CD14-positive monocyte (primary cell): ENCODE measurements at regions not wholly inside any gene's neighbourhood (a gene's known extent, or its start where the extent isn't known, plus 50 kb on each side); places are given as distances from the start of the nearest gene placed in this dataset.

ENCODE experiments used
- DNase-seq, 3 donors: peaks; one replicate each; pipeline ENCODE4 v3.0.0-alpha.2; 2011 to 2022
- H2AFZ ChIP-seq: 2 replicates; pipeline ENCODE4 v1.6.0; 2012; ENCODE audit warnings: mild to moderate bottlenecking, low read depth, low read length, inconsistent platforms; ENCODE audit not compliant: insufficient read depth, poor library complexity, severe bottlenecking
- H3K27ac ChIP-seq, 2 donors: 1 replicate in 1 of 2; 2 replicates in 1 of 2; pipeline ENCODE4 v1.5.1; 2012 to 2013; ENCODE audit warnings: low read length in 2 of 2, control low read depth in 1 of 2, inconsistent platforms in 1 of 2, low read depth in 1 of 2, mild to moderate bottlenecking in 1 of 2
- H3K27me3 ChIP-seq, 2 donors: one replicate each; pipeline versions ENCODE4 v1.6.0 to v1.6.1; 2011 to 2013; ENCODE audit warnings: low read length in 2 of 2; ENCODE audit not compliant: control insufficient read depth in 2 of 2, insufficient read depth in 2 of 2
- H3K36me3 ChIP-seq, 2 donors: replicated peaks in 1 of 2; 1 replicate in 1 of 2; 2 replicates in 1 of 2; pipeline versions ENCODE4 v1.5.1 to v1.6.1; 2012 to 2013; ENCODE audit warnings: low read length in 2 of 2, control low read depth in 1 of 2, inconsistent platforms in 1 of 2, mild to moderate bottlenecking in 1 of 2; ENCODE audit not compliant: insufficient read depth in 2 of 2, control insufficient read depth in 1 of 2
- H3K4me1 ChIP-seq, 2 donors: 1 replicate in 1 of 2; 2 replicates in 1 of 2; pipeline versions ENCODE4 v1.5.1 to v1.6.1; 2012 to 2013; ENCODE audit warnings: low read length in 2 of 2, control low read depth in 1 of 2, inconsistent platforms in 1 of 2, mild to moderate bottlenecking in 1 of 2, moderate library complexity in 1 of 2; ENCODE audit not compliant: insufficient read depth in 2 of 2, control insufficient read depth in 1 of 2
- H3K4me2 ChIP-seq: replicated peaks from 2 replicates; pipeline ENCODE3; 2012; ENCODE audit warnings: low read length, moderate library complexity, mild to moderate bottlenecking; ENCODE audit not compliant: poor library complexity, severe bottlenecking; ENCODE audit errors: extremely low read depth
- H3K4me3 ChIP-seq, 3 experiments: fragments of 200-600 bp in 1 of 3; sonication (generic) in 1 of 3; replicated peaks in 1 of 3; 1 replicate in 2 of 3; 2 replicates in 1 of 3; pipeline ENCODE4 v1.5.1; 2011 to 2013; ENCODE audit warnings: low read length in 3 of 3, mild to moderate bottlenecking in 3 of 3, control low read depth in 2 of 3, low read depth in 2 of 3, inconsistent platforms in 1 of 3, moderate library complexity in 1 of 3
- H3K79me2 ChIP-seq: 2 replicates; pipeline ENCODE4 v1.6.0; 2012; ENCODE audit warnings: mild to moderate bottlenecking, control low read depth, inconsistent platforms, low read length, moderate library complexity; ENCODE audit not compliant: insufficient read depth
- H3K9ac ChIP-seq: 2 replicates; pipeline ENCODE4 v1.6.0; 2017; ENCODE audit warnings: low read length, mild to moderate bottlenecking; ENCODE audit not compliant: insufficient read depth, poor library complexity, severe bottlenecking
- H3K9me3 ChIP-seq, 2 donors: replicated peaks in 1 of 2; 1 replicate in 1 of 2; 2 replicates in 1 of 2; pipeline versions ENCODE4 v1.5.1 to v1.6.1; 2012 to 2013; ENCODE audit warnings: low read length in 2 of 2, control low read depth in 1 of 2; ENCODE audit not compliant: control insufficient read depth in 1 of 2, insufficient read depth in 1 of 2
- H4K20me1 ChIP-seq: 2 replicates; pipeline ENCODE4 v1.6.0; 2012; ENCODE audit warnings: mild to moderate bottlenecking, low read length, control low read depth, moderate library complexity; ENCODE audit not compliant: insufficient read depth
- H3K27ac Mint-ChIP-seq, 7 donors: one replicate each; pipeline ENCODE4 v1.8.0; 2020; ENCODE audit warnings: mild to moderate bottlenecking in 7 of 7, mixed read lengths in 7 of 7, moderate library complexity in 6 of 7, inconsistent platforms in 2 of 7
- H3K27me3 Mint-ChIP-seq, 3 donors: one replicate each; pipeline ENCODE4 v1.8.0; 2021 to 2022; ENCODE audit warnings: low read depth in 3 of 3, mild to moderate bottlenecking in 3 of 3, mixed read lengths in 3 of 3, moderate library complexity in 3 of 3, inconsistent platforms in 1 of 3
- H3K36me3 Mint-ChIP-seq, 2 donors: one replicate each; pipeline ENCODE4 v1.8.0; 2020; ENCODE audit warnings: mixed read lengths in 2 of 2, inconsistent platforms in 1 of 2, mild to moderate bottlenecking in 1 of 2
- H3K4me1 Mint-ChIP-seq: one replicate; pipeline ENCODE4 v1.8.0; 2020; ENCODE audit warnings: mild to moderate bottlenecking, mixed read lengths
- H3K4me3 Mint-ChIP-seq, 2 donors: one replicate each; pipeline ENCODE4 v1.8.0; 2020; ENCODE audit warnings: mild to moderate bottlenecking in 2 of 2, mixed read lengths in 2 of 2, moderate library complexity in 1 of 2
- H3K9me3 Mint-ChIP-seq, 7 donors: one replicate each; pipeline ENCODE4 v1.8.0; 2020 to 2022; ENCODE audit warnings: mixed read lengths in 7 of 7, mild to moderate bottlenecking in 6 of 7, moderate library complexity in 6 of 7, inconsistent platforms in 2 of 7
- WGBS: methylation state at CpG from one replicate; pipeline ENCODE4 v1.1.5; 2013; ENCODE audit warnings: missing lambda C conversion rate; ENCODE audit not compliant: insufficient coverage; 5-methylcytosine and 5-hydroxymethylcytosine counted together
- intact Hi-C, 2 donors: fragments of 100-400 bp; cut with micrococcal nuclease; formaldehyde crosslinking; loops; one replicate each; pipeline versions ENCODE4 v1.15.0 to v1.15.1; 2023
- TF ChIP-seq, protein P1 (sequence below): fragments of 200-600 bp; IDR thresholded peaks from one replicate; pipeline ENCODE4 v1.8.0; 2022; ENCODE audit warnings: antibody characterized with exemption, mild to moderate bottlenecking

DNA sequence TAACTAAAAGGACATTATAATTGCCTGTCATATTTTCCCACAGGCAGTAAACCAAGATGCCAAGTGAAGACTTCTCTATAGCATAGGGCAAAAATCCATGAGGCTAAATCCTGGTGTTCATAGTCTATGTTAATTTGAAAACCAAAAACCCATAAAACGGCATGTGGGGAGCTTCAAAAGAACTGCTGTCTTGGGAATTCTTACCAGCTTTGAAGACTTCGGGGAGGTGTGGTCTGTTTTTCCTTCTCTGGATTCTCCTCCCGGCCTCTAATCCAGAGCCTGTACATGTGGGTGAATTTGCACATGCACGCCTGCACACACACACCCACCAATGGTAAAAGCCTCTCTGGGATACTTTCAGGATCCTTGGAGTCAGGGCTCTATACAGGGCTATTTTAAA lies 61.9 kb upstream of the IFNG-AS1 start:
- TF ChIP-seq, protein P1, sequence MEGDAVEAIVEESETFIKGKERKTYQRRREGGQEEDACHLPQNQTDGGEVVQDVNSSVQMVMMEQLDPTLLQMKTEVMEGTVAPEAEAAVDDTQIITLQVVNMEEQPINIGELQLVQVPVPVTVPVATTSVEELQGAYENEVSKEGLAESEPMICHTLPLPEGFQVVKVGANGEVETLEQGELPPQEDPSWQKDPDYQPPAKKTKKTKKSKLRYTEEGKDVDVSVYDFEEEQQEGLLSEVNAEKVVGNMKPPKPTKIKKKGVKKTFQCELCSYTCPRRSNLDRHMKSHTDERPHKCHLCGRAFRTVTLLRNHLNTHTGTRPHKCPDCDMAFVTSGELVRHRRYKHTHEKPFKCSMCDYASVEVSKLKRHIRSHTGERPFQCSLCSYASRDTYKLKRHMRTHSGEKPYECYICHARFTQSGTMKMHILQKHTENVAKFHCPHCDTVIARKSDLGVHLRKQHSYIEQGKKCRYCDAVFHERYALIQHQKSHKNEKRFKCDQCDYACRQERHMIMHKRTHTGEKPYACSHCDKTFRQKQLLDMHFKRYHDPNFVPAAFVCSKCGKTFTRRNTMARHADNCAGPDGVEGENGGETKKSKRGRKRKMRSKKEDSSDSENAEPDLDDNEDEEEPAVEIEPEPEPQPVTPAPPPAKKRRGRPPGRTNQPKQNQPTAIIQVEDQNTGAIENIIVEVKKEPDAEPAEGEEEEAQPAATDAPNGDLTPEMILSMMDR: no peak
- no peak for DNase-seq
- H3K36me3 ChIP-seq: no peaks in the 10 kb centered on the region
- no peaks in the 10 kb centered on the region for H3K4me1 ChIP-seq
- no peak overlapping the region for H3K27ac ChIP-seq
- Mint-ChIP-seq H3K9me3 (peaks cover 0 to 3% (median 0%) of the 10 kb centered on the region in 7 donors), H3K27me3 (peaks cover 0 to 2% (median 0%) of the 10 kb centered on the region in 3 donors), H3K27ac (no peak overlapping the region), H3K4me3 (no peak overlapping the region), H3K36me3 (no peaks in the 10 kb centered on the region), H3K4me1 (no peaks in the 10 kb centered on the region)
- WGBS: no CpG with 5 or more reads among the region's 4 CpGs
- no peak overlapping the region for H2AFZ ChIP-seq
- H3K27me3 ChIP-seq: no peaks in the 10 kb centered on the region
- no peaks in the 10 kb centered on the region for H3K79me2 ChIP-seq
- no peak overlapping the region for H3K4me3 ChIP-seq
- H3K9ac ChIP-seq: no peak overlapping the region
- intact Hi-C loops: no loop called here
- no peaks in the 10 kb centered on the region for H3K9me3 ChIP-seq
- H3K4me2 ChIP-seq: no peak overlapping the region
- no peaks in the 10 kb centered on the region for H4K20me1 ChIP-seq

DNA sequence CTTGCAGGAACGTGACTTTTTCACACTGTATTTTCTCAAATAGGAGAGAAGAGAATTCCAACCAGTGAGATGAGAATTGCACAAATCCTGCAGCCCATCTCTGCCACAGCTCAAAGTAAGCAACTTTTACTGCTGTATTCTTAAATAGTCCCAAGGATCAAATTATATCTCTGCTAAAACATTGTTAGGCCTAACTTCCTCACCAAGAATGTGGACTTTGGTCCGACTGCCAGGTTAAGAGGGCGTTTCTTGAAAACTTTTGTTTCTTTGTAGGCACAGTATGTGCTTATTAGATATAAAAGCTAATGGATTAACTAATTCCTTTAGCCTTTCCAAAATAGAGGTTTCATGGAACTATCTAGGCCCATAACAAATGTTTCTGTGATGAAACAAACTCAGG lies 61.4 kb upstream of the IFNG-AS1 start:
- Histone ChIP-seq H3K9me3 (no peaks in the 10 kb centered on the region), H3K4me3 (no peak overlapping the region), H3K4me1 (no peaks in the 10 kb centered on the region), H3K27me3 (no peaks in the 10 kb centered on the region), H4K20me1 (no peaks in the 10 kb centered on the region), H3K4me2 (no peak overlapping the region), H2AFZ (no peak overlapping the region), H3K79me2 (no peaks in the 10 kb centered on the region), H3K27ac (no peak overlapping the region), H3K9ac (no peak overlapping the region), H3K36me3 (no peaks in the 10 kb centered on the region)
- no peak overlapping the region for H3K27ac Mint-ChIP-seq
- DNase-seq: no peak
- H3K9me3 Mint-ChIP-seq: peaks cover 0 to 3% (median 0%) of the 10 kb centered on the region in 7 donors
- TF ChIP-seq, protein P1: no peak
- no peak overlapping the region for H3K4me3 Mint-ChIP-seq
- intact Hi-C loops: no loop called here
- WGBS: no CpG with 5 or more reads among the region's 3 CpGs
- H3K27me3 Mint-ChIP-seq: peaks cover 0 to 2% (median 0%) of the 10 kb centered on the region in 3 donors
- no peaks in the 10 kb centered on the region for H3K4me1 Mint-ChIP-seq
- no peaks in the 10 kb centered on the region for H3K36me3 Mint-ChIP-seq
